OCI-LY1 (cell line): ENCODE measurements at regions not wholly inside any gene's neighbourhood (a gene's known extent, or its start where the extent isn't known, plus 50 kb on each side); places are given as distances from the start of the nearest gene placed in this dataset.

Experiments
- EZH2 ChIP-seq: fragments of 200-600 bp; sonication (generic), shearing (Covaris generic); IDR thresholded peaks from 2 replicates; pipeline ENCODE4 v1.8.0; 2017; ENCODE audit warnings: borderline replicate concordance, mixed run types, mild to moderate bottlenecking, antibody characterized with exemption, low read length, moderate library complexity, mixed read lengths
- TF ChIP-seq, protein P1 (sequence below): fragments of 200-600 bp; sonication (generic), shearing (Covaris generic); IDR thresholded peaks from 2 replicates; pipeline ENCODE4 v1.5.1; 2017; ENCODE audit warnings: mild to moderate bottlenecking, antibody characterized with exemption, low read length, moderate library complexity, mixed read lengths

DNA sequence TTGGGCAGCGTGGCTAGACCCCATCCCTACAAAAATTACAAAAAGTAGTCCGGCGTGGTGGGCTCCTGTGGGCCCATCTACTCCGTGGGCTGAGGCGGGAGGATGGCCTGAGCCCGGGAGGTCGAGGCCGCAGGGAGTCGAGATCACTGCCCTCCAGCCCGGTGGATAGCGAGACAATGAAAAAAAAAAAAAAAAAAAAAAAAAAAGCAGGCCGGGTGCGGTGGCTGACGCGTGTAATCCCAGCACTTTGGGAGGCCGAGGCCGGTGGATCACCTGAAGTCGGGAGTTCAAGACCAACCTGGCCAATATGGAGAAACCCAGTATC, 110.5 kb upstream of the LPCAT1 start:
- TF ChIP-seq, protein P1, sequence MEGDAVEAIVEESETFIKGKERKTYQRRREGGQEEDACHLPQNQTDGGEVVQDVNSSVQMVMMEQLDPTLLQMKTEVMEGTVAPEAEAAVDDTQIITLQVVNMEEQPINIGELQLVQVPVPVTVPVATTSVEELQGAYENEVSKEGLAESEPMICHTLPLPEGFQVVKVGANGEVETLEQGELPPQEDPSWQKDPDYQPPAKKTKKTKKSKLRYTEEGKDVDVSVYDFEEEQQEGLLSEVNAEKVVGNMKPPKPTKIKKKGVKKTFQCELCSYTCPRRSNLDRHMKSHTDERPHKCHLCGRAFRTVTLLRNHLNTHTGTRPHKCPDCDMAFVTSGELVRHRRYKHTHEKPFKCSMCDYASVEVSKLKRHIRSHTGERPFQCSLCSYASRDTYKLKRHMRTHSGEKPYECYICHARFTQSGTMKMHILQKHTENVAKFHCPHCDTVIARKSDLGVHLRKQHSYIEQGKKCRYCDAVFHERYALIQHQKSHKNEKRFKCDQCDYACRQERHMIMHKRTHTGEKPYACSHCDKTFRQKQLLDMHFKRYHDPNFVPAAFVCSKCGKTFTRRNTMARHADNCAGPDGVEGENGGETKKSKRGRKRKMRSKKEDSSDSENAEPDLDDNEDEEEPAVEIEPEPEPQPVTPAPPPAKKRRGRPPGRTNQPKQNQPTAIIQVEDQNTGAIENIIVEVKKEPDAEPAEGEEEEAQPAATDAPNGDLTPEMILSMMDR, result no peak
- TF ChIP-seq EZH2, result no peak
